ENCODE measurements at regions not wholly inside any gene's neighbourhood (a gene's known extent, or its start where the extent isn't known, plus 50 kb on each side); places are given as distances from the start of the nearest gene placed in this dataset.

DNA sequence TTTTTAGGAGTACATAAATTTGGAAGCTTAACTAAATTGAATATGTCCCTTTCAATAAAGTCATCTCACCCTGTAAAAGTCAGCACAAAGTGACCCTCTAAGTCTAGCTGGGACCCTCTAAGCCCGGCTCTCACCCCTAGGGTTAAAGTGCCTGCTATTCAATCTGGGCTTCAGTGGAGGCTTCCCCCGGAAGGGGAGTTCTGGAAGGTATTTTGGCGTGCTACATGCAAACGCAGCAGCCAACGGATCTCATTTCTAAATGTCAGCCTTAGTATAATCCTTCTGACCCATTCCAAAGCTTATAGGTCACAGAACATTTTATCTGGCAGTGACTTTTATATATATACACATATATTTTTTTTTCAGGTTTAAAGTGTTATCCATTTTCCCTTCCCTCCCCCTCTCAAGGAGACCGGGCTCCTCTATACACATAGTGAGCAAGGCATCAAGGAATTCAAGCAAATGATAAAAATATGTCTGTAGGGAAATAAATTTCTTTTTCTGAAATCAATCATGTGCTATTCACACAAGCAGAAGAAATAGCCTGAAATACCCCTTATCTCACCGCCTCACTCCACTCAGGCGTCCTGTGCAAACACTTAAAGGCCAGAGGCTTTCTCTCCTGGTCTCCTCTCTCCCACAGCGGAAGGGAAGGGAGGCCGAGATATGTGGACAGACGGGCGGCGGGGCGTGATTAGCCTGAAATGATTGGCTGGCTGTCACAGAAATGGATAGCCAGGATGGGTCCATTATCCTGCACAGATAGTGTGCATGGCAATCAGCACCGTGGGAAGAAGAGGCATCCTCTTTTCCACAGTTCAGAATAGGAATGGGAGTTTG, 301.7 kb downstream of the GALC start:
- Histone ChIP-seq H3K4me3 (ENCODE audit: low read length in 2 of 2) (no peak overlapping the region), H3K9me3 (ENCODE audit: control insufficient read depth in 2 of 2, low read length in 2 of 2) (peaks cover 0 to 2% of the 10 kb centered on the region in 2 donors), H3K27ac (ENCODE audit: low read depth in 2 of 2, low read length in 2 of 2) (no peak overlapping the region), H3K4me1 (ENCODE audit: control insufficient read depth in 2 of 2, insufficient read depth in 2 of 2, low read length in 2 of 2) (no peaks in the 10 kb centered on the region), H3K36me3 (ENCODE audit: control insufficient read depth in 2 of 2, insufficient read depth in 2 of 2, low read length in 2 of 2) (no peaks in the 10 kb centered on the region), H3K27me3 (ENCODE audit: control insufficient read depth in 2 of 2, insufficient read depth in 2 of 2, low read length in 2 of 2) (no peaks in the 10 kb centered on the region), H3K9ac (ENCODE audit: low read depth in 1 of 2, low read length in 2 of 2) (no peak overlapping the region)

DNA sequence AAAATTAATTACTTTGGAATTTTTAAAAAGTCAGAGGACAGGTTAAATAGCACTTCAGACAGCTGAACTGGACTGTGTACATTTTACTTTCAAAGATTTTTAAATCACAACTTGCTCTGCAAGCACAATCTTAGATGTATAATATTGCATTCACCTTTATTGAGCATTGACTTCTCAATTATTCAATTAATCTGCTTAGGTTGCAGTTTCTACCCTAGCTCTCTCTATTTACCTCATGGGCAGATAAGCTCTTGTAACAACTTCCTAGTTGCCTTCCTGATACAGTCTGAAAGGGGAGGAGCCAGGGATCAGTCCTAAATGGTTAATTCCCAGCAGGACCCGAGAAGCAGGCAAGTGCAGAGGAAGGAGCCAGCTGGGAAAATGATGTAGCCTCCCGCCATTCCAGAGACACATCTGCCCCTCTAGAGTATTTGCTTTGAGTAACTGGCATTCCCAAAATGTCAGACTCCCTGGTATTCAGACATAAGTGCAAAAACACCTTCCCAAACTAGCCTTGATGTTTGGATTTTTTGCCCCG, 302.8 kb downstream of the GALC start:
- H3K4me3 ChIP-seq (ENCODE audit: low read length in 2 of 2), result no peak overlapping the region
- H3K9me3 ChIP-seq (ENCODE audit: control insufficient read depth in 2 of 2, low read length in 2 of 2), result peaks cover 0 to 2% of the 10 kb centered on the region in 2 donors
- no peak overlapping the region for H3K9ac ChIP-seq (ENCODE audit: low read depth in 1 of 2, low read length in 2 of 2)
- H3K27ac ChIP-seq (ENCODE audit: low read depth in 2 of 2, low read length in 2 of 2), result no peak overlapping the region
- no peaks in the 10 kb centered on the region for H3K4me1 ChIP-seq (ENCODE audit: control insufficient read depth in 2 of 2, insufficient read depth in 2 of 2, low read length in 2 of 2)
- H3K27me3 ChIP-seq (ENCODE audit: control insufficient read depth in 2 of 2, insufficient read depth in 2 of 2, low read length in 2 of 2), result no peaks in the 10 kb centered on the region
- H3K36me3 ChIP-seq (ENCODE audit: control insufficient read depth in 2 of 2, insufficient read depth in 2 of 2, low read length in 2 of 2), result no peaks in the 10 kb centered on the region

DNA sequence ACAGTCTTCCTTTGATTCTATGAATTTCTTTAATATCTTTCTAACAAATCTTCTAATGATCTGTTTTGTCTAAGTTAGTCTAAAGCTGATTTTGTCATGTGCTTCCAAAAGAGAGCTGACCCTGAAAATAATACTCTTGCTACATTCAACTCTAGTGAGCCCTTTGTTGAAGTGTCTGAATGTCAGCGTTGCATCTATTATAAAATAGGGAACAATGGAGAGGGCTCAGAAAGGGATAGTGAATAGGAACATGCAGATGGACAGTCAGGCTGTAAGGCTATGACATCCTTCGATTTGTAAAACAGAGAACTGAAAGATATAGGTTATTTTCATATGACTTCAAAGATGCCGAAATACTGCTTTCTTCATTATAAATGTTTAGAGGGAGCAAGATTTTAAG, 304.5 kb downstream of the GALC start:
- H3K9ac ChIP-seq (ENCODE audit: low read depth in 1 of 2, low read length in 2 of 2), result no peak overlapping the region
- H3K9me3 ChIP-seq (ENCODE audit: control insufficient read depth in 2 of 2, low read length in 2 of 2), result peaks cover 0 to 2% of the 10 kb centered on the region in 2 donors
- H3K4me3 ChIP-seq (ENCODE audit: low read length in 2 of 2), result no peak overlapping the region
- no peaks in the 10 kb centered on the region for H3K4me1 ChIP-seq (ENCODE audit: control insufficient read depth in 2 of 2, insufficient read depth in 2 of 2, low read length in 2 of 2)
- no peak overlapping the region for H3K27ac ChIP-seq (ENCODE audit: low read depth in 2 of 2, low read length in 2 of 2)
- no peaks in the 10 kb centered on the region for H3K27me3 ChIP-seq (ENCODE audit: control insufficient read depth in 2 of 2, insufficient read depth in 2 of 2, low read length in 2 of 2)
- H3K36me3 ChIP-seq (ENCODE audit: control insufficient read depth in 2 of 2, insufficient read depth in 2 of 2, low read length in 2 of 2), result no peaks in the 10 kb centered on the region

DNA sequence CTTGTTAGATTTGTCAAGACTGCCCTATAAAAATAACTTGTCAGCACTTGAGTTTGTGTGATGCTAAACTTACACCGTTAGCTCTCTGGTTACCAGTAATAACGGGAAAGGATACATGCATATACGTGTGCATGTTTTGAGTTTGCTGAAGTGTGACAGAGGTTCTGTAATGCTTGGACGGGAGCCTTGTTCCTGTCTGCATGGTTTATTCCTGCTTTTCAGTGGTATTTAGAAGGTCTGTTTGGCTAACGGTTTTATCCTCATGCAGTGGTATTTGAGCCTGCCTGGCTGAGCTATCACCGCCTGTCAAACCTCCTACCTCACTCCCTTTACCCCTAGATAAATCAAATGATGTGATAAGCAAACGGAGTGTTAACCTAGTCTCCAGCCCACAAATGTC, 305.6 kb downstream of the GALC start:
- Histone ChIP-seq H3K9me3 (ENCODE audit: control insufficient read depth in 2 of 2, low read length in 2 of 2) (peaks cover 0 to 2% of the 10 kb centered on the region in 2 donors), H3K36me3 (ENCODE audit: control insufficient read depth in 2 of 2, insufficient read depth in 2 of 2, low read length in 2 of 2) (no peaks in the 10 kb centered on the region), H3K27ac (ENCODE audit: low read depth in 2 of 2, low read length in 2 of 2) (no peak overlapping the region), H3K27me3 (ENCODE audit: control insufficient read depth in 2 of 2, insufficient read depth in 2 of 2, low read length in 2 of 2) (no peaks in the 10 kb centered on the region), H3K4me3 (ENCODE audit: low read length in 2 of 2) (no peak overlapping the region), H3K4me1 (ENCODE audit: control insufficient read depth in 2 of 2, insufficient read depth in 2 of 2, low read length in 2 of 2) (no peaks in the 10 kb centered on the region), H3K9ac (ENCODE audit: low read depth in 1 of 2, low read length in 2 of 2) (no peak overlapping the region)

DNA sequence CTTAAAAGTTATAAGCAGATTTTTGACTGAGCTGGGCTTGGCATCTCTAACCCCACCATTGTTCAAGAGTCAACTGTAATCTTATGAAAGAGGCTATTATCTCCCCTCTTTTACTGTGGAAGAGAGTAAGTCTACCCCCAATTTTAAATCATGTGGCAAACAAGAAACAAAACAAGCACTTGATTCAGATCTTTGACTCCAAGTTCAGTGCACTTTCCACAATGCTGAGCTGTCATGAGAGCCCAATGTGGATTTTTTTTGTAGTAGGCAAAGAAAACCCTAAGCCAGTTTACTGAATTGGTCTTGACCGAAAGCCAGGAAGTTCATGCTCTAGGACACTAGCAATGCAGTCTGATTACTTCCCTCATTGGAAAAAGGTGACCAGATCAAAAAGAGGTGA, 306.2 kb downstream of the GALC start:
- Histone ChIP-seq H3K9ac (ENCODE audit: low read depth in 1 of 2, low read length in 2 of 2) (no peak overlapping the region), H3K27me3 (ENCODE audit: control insufficient read depth in 2 of 2, insufficient read depth in 2 of 2, low read length in 2 of 2) (no peaks in the 10 kb centered on the region), H3K9me3 (ENCODE audit: control insufficient read depth in 2 of 2, low read length in 2 of 2) (peaks cover 0 to 2% of the 10 kb centered on the region in 2 donors), H3K36me3 (ENCODE audit: control insufficient read depth in 2 of 2, insufficient read depth in 2 of 2, low read length in 2 of 2) (no peaks in the 10 kb centered on the region), H3K4me1 (ENCODE audit: control insufficient read depth in 2 of 2, insufficient read depth in 2 of 2, low read length in 2 of 2) (no peaks in the 10 kb centered on the region), H3K4me3 (ENCODE audit: low read length in 2 of 2) (no peak overlapping the region), H3K27ac (ENCODE audit: low read depth in 2 of 2, low read length in 2 of 2) (no peak overlapping the region)

DNA sequence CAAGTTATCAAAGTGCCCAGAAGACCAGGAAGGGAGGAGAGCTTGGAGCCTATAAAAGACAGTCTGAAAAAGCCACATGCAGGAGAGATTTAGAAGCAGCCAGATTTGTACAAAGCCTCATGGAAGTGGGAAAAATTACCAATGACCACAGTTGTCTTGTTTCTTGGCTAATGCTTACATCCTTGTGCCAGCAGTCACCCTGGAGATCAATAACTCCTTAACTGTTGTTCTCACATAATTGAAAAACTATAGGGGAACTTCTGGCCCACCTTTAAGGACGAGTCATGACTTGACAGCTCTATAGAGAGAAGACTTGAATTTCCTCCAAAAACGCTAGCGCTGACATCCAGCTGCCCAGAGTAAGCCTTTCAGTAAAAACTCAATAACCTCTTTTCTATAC, 313.1 kb downstream of the GALC start:
- Histone ChIP-seq H3K27ac (ENCODE audit: low read depth in 2 of 2, low read length in 2 of 2) (no peak overlapping the region), H3K4me3 (ENCODE audit: low read length in 2 of 2) (no peak overlapping the region), H3K4me1 (ENCODE audit: control insufficient read depth in 2 of 2, insufficient read depth in 2 of 2, low read length in 2 of 2) (no peaks in the 10 kb centered on the region), H3K27me3 (ENCODE audit: control insufficient read depth in 2 of 2, insufficient read depth in 2 of 2, low read length in 2 of 2) (no peaks in the 10 kb centered on the region), H3K9ac (ENCODE audit: low read depth in 1 of 2, low read length in 2 of 2) (no peak overlapping the region), H3K9me3 (ENCODE audit: control insufficient read depth in 2 of 2, low read length in 2 of 2) (no peaks in the 10 kb centered on the region), H3K36me3 (ENCODE audit: control insufficient read depth in 2 of 2, insufficient read depth in 2 of 2, low read length in 2 of 2) (no peaks in the 10 kb centered on the region)

DNA sequence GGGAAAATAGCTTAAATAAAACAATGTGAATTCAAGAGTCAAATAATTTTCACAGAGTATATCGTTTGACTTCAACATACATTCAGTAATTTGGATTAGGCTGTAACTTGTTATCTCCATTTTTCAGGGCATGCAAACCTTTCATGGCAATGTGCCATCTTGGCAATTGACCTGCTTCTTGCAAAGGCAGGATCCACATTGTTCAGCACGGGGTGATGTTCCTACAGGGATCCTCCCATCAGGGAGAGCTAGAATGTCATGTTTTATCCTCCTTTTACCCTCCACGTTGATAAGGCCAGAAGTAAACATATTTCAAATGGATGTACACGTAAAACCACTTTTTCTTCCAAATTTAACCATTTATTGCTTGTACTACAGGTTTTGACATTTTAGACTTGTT, 314.4 kb downstream of the GALC start:
- H3K4me3 ChIP-seq (ENCODE audit: low read length in 2 of 2), result no peak overlapping the region
- H3K27me3 ChIP-seq (ENCODE audit: control insufficient read depth in 2 of 2, insufficient read depth in 2 of 2, low read length in 2 of 2), result no peaks in the 10 kb centered on the region
- no peaks in the 10 kb centered on the region for H3K4me1 ChIP-seq (ENCODE audit: control insufficient read depth in 2 of 2, insufficient read depth in 2 of 2, low read length in 2 of 2)
- H3K36me3 ChIP-seq (ENCODE audit: control insufficient read depth in 2 of 2, insufficient read depth in 2 of 2, low read length in 2 of 2), result no peaks in the 10 kb centered on the region
- H3K27ac ChIP-seq (ENCODE audit: low read depth in 2 of 2, low read length in 2 of 2), result no peak overlapping the region
- no peak overlapping the region for H3K9ac ChIP-seq (ENCODE audit: low read depth in 1 of 2, low read length in 2 of 2)
- H3K9me3 ChIP-seq (ENCODE audit: control insufficient read depth in 2 of 2, low read length in 2 of 2), result no peaks in the 10 kb centered on the region

DNA sequence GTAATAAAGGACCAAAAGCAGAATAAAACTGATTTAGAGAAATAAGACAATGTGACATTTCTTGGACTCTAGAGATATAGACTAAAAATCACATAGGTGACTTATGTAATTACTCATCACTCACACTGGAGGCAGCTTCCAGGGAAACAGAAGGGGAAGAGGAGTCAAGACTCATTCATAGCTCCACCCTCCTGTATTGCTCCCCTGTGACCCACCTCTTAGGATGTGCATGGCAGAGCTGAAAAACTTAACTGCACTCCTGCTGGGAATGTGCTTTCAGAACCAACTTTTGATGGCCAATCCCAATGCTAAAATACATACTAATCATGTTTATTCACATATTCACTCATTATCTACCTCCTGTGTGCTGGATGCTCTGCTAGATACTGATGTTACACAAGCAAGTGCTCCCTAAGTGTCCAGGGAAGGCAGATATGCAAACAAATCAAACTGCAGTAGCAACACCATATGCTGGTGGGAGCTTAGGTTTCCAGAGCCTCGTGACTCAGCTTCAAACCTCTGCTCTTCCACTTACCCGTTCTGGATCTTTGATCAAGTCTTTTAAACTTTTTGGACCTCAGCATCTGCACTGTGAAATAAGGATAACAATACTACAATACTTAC, 316.1 kb downstream of the GALC start:
- H3K27ac ChIP-seq (ENCODE audit: low read depth in 2 of 2, low read length in 2 of 2), result no peak overlapping the region
- H3K9me3 ChIP-seq (ENCODE audit: control insufficient read depth in 2 of 2, low read length in 2 of 2), result peaks cover 0 to 1% of the 10 kb centered on the region in 2 donors
- H3K27me3 ChIP-seq (ENCODE audit: control insufficient read depth in 2 of 2, insufficient read depth in 2 of 2, low read length in 2 of 2), result no peaks in the 10 kb centered on the region
- H3K4me3 ChIP-seq (ENCODE audit: low read length in 2 of 2), result no peak overlapping the region
- H3K9ac ChIP-seq (ENCODE audit: low read depth in 1 of 2, low read length in 2 of 2), result no peak overlapping the region
- H3K36me3 ChIP-seq (ENCODE audit: control insufficient read depth in 2 of 2, insufficient read depth in 2 of 2, low read length in 2 of 2), result no peaks in the 10 kb centered on the region
- H3K4me1 ChIP-seq (ENCODE audit: control insufficient read depth in 2 of 2, insufficient read depth in 2 of 2, low read length in 2 of 2), result no peaks in the 10 kb centered on the region

DNA sequence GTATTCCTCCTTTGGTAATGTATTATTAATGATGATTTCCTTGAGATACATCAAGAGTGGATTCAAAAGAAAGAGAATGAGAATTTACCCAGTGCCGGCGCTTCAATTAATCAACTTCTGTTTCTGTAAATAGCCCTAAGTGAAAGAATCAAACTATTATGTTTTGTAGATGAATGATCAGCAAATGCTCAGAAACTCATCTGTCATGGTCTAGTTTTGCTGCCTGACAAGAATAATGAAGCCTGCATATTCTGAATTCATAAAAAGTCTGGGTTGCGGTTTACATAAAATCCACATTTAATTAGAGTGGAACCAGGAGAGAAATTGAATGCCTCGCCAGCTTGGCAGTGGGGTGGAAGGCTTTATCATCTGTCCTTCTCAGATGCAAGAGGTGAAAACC, 325.3 kb downstream of the GALC start:
- H3K27me3 ChIP-seq (ENCODE audit: control insufficient read depth in 2 of 2, insufficient read depth in 2 of 2, low read length in 2 of 2), result no peaks in the 10 kb centered on the region
- H3K4me3 ChIP-seq (ENCODE audit: low read length in 2 of 2), result no peak overlapping the region
- no peaks in the 10 kb centered on the region for H3K4me1 ChIP-seq (ENCODE audit: control insufficient read depth in 2 of 2, insufficient read depth in 2 of 2, low read length in 2 of 2)
- H3K27ac ChIP-seq (ENCODE audit: low read depth in 2 of 2, low read length in 2 of 2), result no peak overlapping the region
- peaks cover 0 to 3% of the 10 kb centered on the region in 2 donors for H3K9me3 ChIP-seq (ENCODE audit: control insufficient read depth in 2 of 2, low read length in 2 of 2)
- H3K9ac ChIP-seq (ENCODE audit: low read depth in 1 of 2, low read length in 2 of 2), result no peak overlapping the region
- no peaks in the 10 kb centered on the region for H3K36me3 ChIP-seq (ENCODE audit: control insufficient read depth in 2 of 2, insufficient read depth in 2 of 2, low read length in 2 of 2)

DNA sequence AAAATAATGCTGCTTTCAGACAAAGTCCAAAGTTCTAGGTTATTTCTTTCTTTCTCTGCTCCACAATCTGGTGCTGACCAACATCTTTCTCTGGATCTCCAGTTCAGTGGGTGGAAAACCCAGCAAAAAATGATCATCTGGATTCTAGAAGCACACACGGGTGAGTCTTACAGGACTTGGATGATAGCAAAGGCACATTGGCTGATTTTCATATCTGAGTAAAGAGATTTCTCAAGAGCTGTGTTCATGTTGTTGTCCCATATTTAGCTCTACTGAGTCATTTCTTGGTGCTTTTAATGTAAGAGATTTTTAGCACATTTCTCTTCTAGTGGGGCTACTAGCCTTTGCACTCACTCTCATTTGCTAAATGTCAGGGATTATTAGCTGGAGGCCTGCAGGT, 336.7 kb downstream of the GALC start:
- no peaks in the 10 kb centered on the region for H3K4me1 ChIP-seq (ENCODE audit: control insufficient read depth in 2 of 2, insufficient read depth in 2 of 2, low read length in 2 of 2)
- no peaks in the 10 kb centered on the region for H3K36me3 ChIP-seq (ENCODE audit: control insufficient read depth in 2 of 2, insufficient read depth in 2 of 2, low read length in 2 of 2)
- no peaks in the 10 kb centered on the region for H3K27me3 ChIP-seq (ENCODE audit: control insufficient read depth in 2 of 2, insufficient read depth in 2 of 2, low read length in 2 of 2)
- H3K9ac ChIP-seq (ENCODE audit: low read depth in 1 of 2, low read length in 2 of 2), result no peak overlapping the region
- H3K9me3 ChIP-seq (ENCODE audit: control insufficient read depth in 2 of 2, low read length in 2 of 2), result peaks cover 2 to 9% of the 10 kb centered on the region in 2 donors
- no peak overlapping the region for H3K27ac ChIP-seq (ENCODE audit: low read depth in 2 of 2, low read length in 2 of 2)
- H3K4me3 ChIP-seq (ENCODE audit: low read length in 2 of 2), result no peak overlapping the region
